ENCODE measurements at regions not wholly inside any gene's neighbourhood (a gene's known extent, or its start where the extent isn't known, plus 50 kb on each side); places are given as distances from the start of the nearest gene placed in this dataset.

GRCh38 chr6:14871221-14871620 is 374.6 kb upstream of the JARID2 start:
- 78% methylated on average over 5 of the region's 5 CpGs for WGBS (ENCODE audit: low lambda C conversion rate)
- H3K4me1 ChIP-seq (ENCODE audit: control insufficient read depth in 1 of 2, insufficient read depth in 2 of 2, low read depth in 1 of 2, low read length in 1 of 2) = no peaks in the 10 kb centered on the region; a peak in 1 of 4 replicates
- TF ChIP-seq EP300 (IDR thresholded peaks at IDR 0.05; ENCODE audit: borderline replicate concordance in 1 of 2, low read depth in 1 of 2, low read length in 1 of 2) = no peak
- no peak for TF ChIP-seq IRF3 (IDR thresholded peaks at IDR 0.05; ENCODE audit: low read depth, low read length)
- TF ChIP-seq TAF1 (IDR thresholded peaks at IDR 0.05; ENCODE audit: borderline replicate concordance, low read depth, low read length) = no peak
- no peak for TF ChIP-seq REST (IDR thresholded peaks at IDR 0.05; ENCODE audit: low read depth, low read length)
- TF ChIP-seq SIN3A (IDR thresholded peaks at IDR 0.05; ENCODE audit: borderline replicate concordance, low read depth, low read length) = no peak
- no peak for TF ChIP-seq MEF2A (IDR thresholded peaks at IDR 0.05; ENCODE audit: borderline replicate concordance, low read depth)
- no peak for TF ChIP-seq RFX5 (IDR thresholded peaks at IDR 0.05; ENCODE audit: low read length)
- no peak for TF ChIP-seq FOSL2 (IDR thresholded peaks at IDR 0.05; ENCODE audit: borderline replicate concordance, low read depth)
- no peak for TF ChIP-seq RAD21 (IDR thresholded peaks at IDR 0.05; ENCODE audit: low read length)
- TF ChIP-seq ZBTB33 (IDR thresholded peaks at IDR 0.05; ENCODE audit: borderline replicate concordance, low read depth) = no peak
- TF ChIP-seq FOXJ3 (CRISPR knock-in tag; IDR thresholded peaks at IDR 0.05) = no peak
- TF ChIP-seq MAX (IDR thresholded peaks at IDR 0.05; ENCODE audit: low read depth) = no peak
- TF ChIP-seq ELF1 (IDR thresholded peaks at IDR 0.05) = no peak
- TF ChIP-seq NRF1 (IDR thresholded peaks at IDR 0.05; ENCODE audit: low read depth, low read length) = no peak
- TF ChIP-seq POLR2AphosphoS5 (IDR thresholded peaks at IDR 0.05; ENCODE audit: low read depth, low read length) = no peak
- TF ChIP-seq USF2 (IDR thresholded peaks at IDR 0.05; ENCODE audit: borderline replicate concordance, low read depth, low read length) = no peak
- no peak overlapping the region for H3K4me2 ChIP-seq
- no peaks in the 10 kb centered on the region for H3K36me3 ChIP-seq (replicated peaks in 1 of 2; ENCODE audit: control insufficient read depth in 1 of 2, insufficient read depth in 2 of 2, low read length in 1 of 2)
- no peak overlapping the region for H3K27ac ChIP-seq (ENCODE audit: low read depth in 2 of 2, low read length in 1 of 2)
- no peaks in the 10 kb centered on the region for H3K9me2 ChIP-seq
- no peak overlapping the region for H2AFZ ChIP-seq (ENCODE audit: low read depth)
- CTCF ChIA-PET = no interaction called here
- no peaks in the 10 kb centered on the region for H3K27me3 ChIP-seq (ENCODE audit: insufficient read depth)
- no peak for DNase-seq
- no peak overlapping the region for H3K9ac ChIP-seq
- H3F3A ChIP-seq (replicated peaks; ENCODE audit: insufficient read depth) = no peaks in the 10 kb centered on the region
- no peaks in the 10 kb centered on the region for H3K79me2 ChIP-seq (ENCODE audit: insufficient read depth)
- POLR2A ChIA-PET = no interaction called here
- H3K4me3 ChIP-seq (ENCODE audit: low read depth in 2 of 2, low read length in 1 of 2) = no peak overlapping the region
- H3K9me3 ChIP-seq = no peaks in the 10 kb centered on the region
- no peaks in the 10 kb centered on the region for H4K20me1 ChIP-seq (ENCODE audit: insufficient read depth)

All from SK-N-SH (cell line).